ENCODE measurements at regions not wholly inside any gene's neighbourhood (a gene's known extent, or its start where the extent isn't known, plus 50 kb on each side); places are given as distances from the start of the nearest gene placed in this dataset.

- Histone ChIP-seq H3K27me3 (ENCODE audit: insufficient read depth) (no peaks in the 10 kb centered on the region), H3K4me1 (ENCODE audit: control insufficient read depth in 1 of 2, insufficient read depth in 2 of 2, low read depth in 1 of 2, low read length in 1 of 2) (peaks cover 0 to 4% of the 10 kb centered on the region in 2 experiments; a peak in 1 of 4 replicates), H3F3A (replicated peaks; ENCODE audit: insufficient read depth) (no peaks in the 10 kb centered on the region), H3K4me2 (no peak overlapping the region), H3K79me2 (ENCODE audit: insufficient read depth) (no peaks in the 10 kb centered on the region), H3K9me3 (no peaks in the 10 kb centered on the region), H3K36me3 (replicated peaks in 1 of 2; ENCODE audit: control insufficient read depth in 1 of 2, insufficient read depth in 2 of 2, low read length in 1 of 2) (no peaks in the 10 kb centered on the region), H4K20me1 (ENCODE audit: insufficient read depth) (no peaks in the 10 kb centered on the region), H3K27ac (ENCODE audit: low read depth in 2 of 2, low read length in 1 of 2) (no peak overlapping the region), H3K4me3 (ENCODE audit: low read depth in 2 of 2, low read length in 1 of 2) (no peak overlapping the region), H2AFZ (ENCODE audit: low read depth) (no peak overlapping the region), H3K9me2 (no peaks in the 10 kb centered on the region), H3K9ac (no peak overlapping the region)
- 71% methylated on average over 2 of the region's 2 CpGs for WGBS (ENCODE audit: low lambda C conversion rate)
- CTCF ChIA-PET: no interaction called here
- POLR2A ChIA-PET: no interaction called here
- DNase-seq: no peak
- no peak for TF ChIP-seq TAF1 (IDR thresholded peaks at IDR 0.05; ENCODE audit: borderline replicate concordance, low read depth, low read length)
- TF ChIP-seq, protein P1, sequence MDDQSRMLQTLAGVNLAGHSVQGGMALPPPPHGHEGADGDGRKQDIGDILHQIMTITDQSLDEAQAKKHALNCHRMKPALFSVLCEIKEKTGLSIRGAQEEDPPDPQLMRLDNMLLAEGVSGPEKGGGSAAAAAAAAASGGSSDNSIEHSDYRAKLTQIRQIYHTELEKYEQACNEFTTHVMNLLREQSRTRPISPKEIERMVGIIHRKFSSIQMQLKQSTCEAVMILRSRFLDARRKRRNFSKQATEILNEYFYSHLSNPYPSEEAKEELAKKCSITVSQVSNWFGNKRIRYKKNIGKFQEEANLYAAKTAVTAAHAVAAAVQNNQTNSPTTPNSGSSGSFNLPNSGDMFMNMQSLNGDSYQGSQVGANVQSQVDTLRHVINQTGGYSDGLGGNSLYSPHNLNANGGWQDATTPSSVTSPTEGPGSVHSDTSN (IDR thresholded peaks at IDR 0.05): no peak
These were observed 234.4 kb downstream of the RNF152 start for GRCh38 chr18:61658431-61658830.

DNA sequence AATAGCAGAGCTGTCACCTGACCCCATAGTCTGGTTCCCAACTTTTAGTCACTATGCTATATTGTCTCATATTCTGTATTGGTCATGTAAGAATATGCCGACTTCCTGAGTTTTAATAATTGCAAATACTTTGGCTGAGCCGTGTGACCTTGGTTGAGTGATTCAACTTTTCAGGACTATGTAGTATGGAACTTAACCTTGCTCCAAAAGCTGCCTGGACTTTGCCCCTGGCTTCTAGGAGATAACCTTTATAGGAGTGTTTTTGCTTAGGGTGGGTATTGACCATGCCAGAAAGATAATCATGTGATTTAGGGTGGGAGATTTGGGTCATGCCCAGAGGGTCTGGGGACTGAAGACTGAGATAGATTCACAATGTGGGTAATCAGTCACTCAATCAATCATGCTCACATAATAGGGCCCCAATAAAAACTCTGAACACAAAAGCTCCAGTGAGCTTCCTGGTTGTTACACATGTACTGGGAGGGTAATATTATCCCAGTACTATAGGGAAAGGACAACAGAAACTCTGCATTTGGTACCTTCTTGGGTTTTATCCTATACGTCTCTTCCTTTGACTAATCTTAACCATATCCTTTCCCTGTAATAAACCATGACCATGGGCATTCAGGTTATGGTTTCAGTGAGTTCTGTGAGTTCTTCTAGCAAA lies 235.6 kb downstream of the RNF152 start:
- CTCF ChIA-PET: interaction anchor here (0.6 to 1.0 kb wide), 2 partner anchors 11 to 21 kb away, joined by 3 to 4 read pairs; no protein-coding TSS in a partner anchor

More for the DNA sequence above, 235.6 kb downstream of the RNF152 start:
- Histone ChIP-seq H3K79me2 (ENCODE audit: insufficient read depth) (no peaks in the 10 kb centered on the region), H2AFZ (ENCODE audit: low read depth) (no peak overlapping the region), H3K27me3 (ENCODE audit: insufficient read depth) (no peaks in the 10 kb centered on the region), H3K4me2 (no peak overlapping the region), H3K9ac (no peak overlapping the region), H3K9me2 (no peaks in the 10 kb centered on the region), H3K27ac (ENCODE audit: low read depth in 2 of 2, low read length in 1 of 2) (no peak overlapping the region), H4K20me1 (ENCODE audit: insufficient read depth) (no peaks in the 10 kb centered on the region), H3K9me3 (no peaks in the 10 kb centered on the region), H3F3A (replicated peaks; ENCODE audit: insufficient read depth) (no peaks in the 10 kb centered on the region), H3K36me3 (replicated peaks in 1 of 2; ENCODE audit: control insufficient read depth in 1 of 2, insufficient read depth in 2 of 2, low read length in 1 of 2) (no peaks in the 10 kb centered on the region), H3K4me3 (ENCODE audit: low read depth in 2 of 2, low read length in 1 of 2) (no peak overlapping the region), H3K4me1 (ENCODE audit: control insufficient read depth in 1 of 2, insufficient read depth in 2 of 2, low read depth in 1 of 2, low read length in 1 of 2) (peaks cover 0 to 4% of the 10 kb centered on the region in 2 experiments; a peak in 1 of 4 replicates)
- 75% methylated on average over 3 of the region's 3 CpGs for WGBS (ENCODE audit: low lambda C conversion rate)
- DNase-seq: no peak
- POLR2A ChIA-PET: no interaction called here
- TF ChIP-seq FOXM1 (IDR thresholded peaks at IDR 0.05; ENCODE audit: low read depth) (no peak), GABPA (IDR thresholded peaks at IDR 0.05; ENCODE audit: low read depth) (no peak), FOSL2 (IDR thresholded peaks at IDR 0.05; ENCODE audit: borderline replicate concordance, low read depth) (no peak), MXI1 (IDR thresholded peaks at IDR 0.05; ENCODE audit: low read depth, low read length) (no peak), GATA2 (CRISPR knock-in tag; IDR thresholded peaks at IDR 0.05) (no peak), EP300 (IDR thresholded peaks at IDR 0.05; ENCODE audit: borderline replicate concordance in 1 of 2, low read depth in 1 of 2, low read length in 1 of 2) (no peak), NFIC (IDR thresholded peaks at IDR 0.05; ENCODE audit: borderline replicate concordance) (no peak), RXRA (IDR thresholded peaks at IDR 0.05; ENCODE audit: borderline replicate concordance, low read depth) (no peak)
- TF ChIP-seq, protein P2, sequence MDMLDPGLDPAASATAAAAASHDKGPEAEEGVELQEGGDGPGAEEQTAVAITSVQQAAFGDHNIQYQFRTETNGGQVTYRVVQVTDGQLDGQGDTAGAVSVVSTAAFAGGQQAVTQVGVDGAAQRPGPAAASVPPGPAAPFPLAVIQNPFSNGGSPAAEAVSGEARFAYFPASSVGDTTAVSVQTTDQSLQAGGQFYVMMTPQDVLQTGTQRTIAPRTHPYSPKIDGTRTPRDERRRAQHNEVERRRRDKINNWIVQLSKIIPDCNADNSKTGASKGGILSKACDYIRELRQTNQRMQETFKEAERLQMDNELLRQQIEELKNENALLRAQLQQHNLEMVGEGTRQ (IDR thresholded peaks at IDR 0.05; ENCODE audit: borderline replicate concordance, low read depth, low read length): no peak
- TF ChIP-seq, protein P3, sequence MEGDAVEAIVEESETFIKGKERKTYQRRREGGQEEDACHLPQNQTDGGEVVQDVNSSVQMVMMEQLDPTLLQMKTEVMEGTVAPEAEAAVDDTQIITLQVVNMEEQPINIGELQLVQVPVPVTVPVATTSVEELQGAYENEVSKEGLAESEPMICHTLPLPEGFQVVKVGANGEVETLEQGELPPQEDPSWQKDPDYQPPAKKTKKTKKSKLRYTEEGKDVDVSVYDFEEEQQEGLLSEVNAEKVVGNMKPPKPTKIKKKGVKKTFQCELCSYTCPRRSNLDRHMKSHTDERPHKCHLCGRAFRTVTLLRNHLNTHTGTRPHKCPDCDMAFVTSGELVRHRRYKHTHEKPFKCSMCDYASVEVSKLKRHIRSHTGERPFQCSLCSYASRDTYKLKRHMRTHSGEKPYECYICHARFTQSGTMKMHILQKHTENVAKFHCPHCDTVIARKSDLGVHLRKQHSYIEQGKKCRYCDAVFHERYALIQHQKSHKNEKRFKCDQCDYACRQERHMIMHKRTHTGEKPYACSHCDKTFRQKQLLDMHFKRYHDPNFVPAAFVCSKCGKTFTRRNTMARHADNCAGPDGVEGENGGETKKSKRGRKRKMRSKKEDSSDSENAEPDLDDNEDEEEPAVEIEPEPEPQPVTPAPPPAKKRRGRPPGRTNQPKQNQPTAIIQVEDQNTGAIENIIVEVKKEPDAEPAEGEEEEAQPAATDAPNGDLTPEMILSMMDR (IDR thresholded peaks at IDR 0.05): no peak
- TF ChIP-seq, protein P1 (IDR thresholded peaks at IDR 0.05): no peak

Data from SK-N-SH (cell line).